NCI-H1436 treated with DMSO at 0.1 percent for 48 hours (cell line): ENCODE measurements at regions not wholly inside any gene's neighbourhood (a gene's known extent, or its start where the extent isn't known, plus 50 kb on each side); places are given as distances from the start of the nearest gene placed in this dataset.

Experiments
- DNase-seq: peaks from one replicate; lab custom pipeline; 2025; lab: John Stamatoyannopoulos, UW

DNA sequence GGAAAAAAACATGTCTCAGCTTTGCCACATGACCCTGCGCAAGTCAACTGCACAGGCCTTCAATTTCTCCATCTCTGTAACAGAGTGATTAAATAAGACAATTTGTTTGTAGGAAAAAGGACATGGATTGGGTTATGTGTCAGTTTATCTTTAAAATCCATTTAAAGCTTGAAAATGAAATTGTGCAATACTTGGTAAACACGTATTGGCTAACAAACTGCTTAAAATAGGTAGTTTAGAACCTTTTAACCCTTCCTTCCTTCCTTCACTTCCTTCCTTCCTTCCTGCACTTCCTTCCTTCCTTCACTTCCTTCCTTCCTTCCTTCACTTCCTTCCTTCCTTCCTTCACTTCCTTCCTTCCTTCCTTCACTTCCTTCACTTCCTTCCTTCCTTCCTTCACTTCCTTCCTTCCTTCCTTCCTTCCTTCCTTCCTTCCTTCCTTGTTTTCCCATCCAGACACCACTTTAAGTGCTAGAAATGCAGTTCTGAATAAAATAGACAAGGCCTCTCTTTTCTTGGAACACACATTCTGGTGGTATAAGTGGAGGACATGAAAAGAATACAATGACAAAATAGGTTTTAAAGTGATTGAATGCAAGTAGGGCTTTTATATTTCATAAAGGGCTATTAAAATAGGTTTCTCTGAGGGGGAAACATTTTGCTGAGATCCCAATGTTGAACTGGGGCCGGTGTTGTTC lies 130.2 kb upstream of the TP63 start:
- no peak for DNase-seq

DNA sequence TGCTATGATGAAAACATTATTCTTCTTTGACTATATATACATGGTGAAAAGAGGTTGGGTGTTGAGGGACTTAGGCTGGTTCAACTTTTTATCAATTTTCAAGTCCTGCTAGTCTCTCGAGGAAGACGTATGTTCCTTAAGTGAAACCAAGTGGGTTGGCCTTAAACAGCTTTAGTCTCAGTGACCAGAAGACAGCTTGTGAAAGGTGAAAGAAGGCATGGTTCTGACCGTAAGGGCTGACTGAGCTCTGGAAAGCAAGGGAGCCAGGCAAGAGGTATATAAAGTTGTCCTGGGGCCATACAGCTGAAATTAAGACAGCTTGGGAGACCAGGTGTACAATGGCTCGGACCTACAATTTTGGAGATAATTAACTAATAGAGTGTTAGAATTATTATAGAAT lies 128.9 kb upstream of the TP63 start:
- DNase-seq: no peak

DNA sequence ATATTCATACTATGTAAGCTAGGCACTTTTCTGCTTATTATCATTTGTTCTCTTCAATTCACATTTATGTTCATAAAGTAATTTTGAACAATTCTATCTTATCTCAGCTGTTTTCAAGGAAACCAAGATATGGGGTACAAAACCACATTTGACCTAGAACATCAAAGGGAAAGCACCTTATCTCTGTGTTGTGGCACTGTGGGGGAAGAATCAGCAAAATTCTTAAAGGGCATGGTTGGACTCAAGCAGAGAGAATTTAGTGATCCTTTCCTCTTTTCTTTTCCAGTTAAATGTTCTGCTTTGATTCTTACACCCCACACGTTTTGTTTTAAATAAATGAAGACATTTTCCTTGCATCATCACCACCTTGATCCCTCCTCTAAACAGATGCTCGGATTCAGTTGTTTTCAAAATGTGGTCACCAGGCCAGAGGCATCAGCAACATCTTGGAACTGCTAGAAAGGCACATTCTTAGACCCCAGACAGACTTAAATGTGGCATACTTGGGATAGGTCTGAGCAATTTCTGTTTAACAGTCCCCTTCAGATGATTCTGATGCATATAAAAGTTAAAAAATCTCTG lies 128.4 kb upstream of the TP63 start:
- DNase-seq: no peak

DNA sequence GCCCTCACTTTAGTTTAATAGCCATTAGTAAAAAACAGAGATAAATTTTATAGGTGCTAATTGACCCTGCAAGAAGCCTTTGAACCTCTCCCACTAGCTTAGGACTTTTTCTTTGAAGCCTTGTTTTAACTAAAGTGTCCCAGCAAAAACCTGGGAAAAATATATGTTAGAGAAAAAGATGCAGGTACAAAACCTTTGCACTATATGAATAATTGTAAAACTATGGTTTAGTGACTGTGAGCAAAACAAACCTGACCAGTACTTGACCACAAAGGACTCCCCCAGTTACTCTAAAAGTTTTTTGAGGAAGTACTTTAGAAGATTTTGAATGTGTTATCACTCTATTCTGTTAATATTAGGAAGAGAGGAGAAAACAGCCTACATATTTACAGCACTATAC lies 123.3 kb upstream of the TP63 start:
- no peak for DNase-seq

DNA sequence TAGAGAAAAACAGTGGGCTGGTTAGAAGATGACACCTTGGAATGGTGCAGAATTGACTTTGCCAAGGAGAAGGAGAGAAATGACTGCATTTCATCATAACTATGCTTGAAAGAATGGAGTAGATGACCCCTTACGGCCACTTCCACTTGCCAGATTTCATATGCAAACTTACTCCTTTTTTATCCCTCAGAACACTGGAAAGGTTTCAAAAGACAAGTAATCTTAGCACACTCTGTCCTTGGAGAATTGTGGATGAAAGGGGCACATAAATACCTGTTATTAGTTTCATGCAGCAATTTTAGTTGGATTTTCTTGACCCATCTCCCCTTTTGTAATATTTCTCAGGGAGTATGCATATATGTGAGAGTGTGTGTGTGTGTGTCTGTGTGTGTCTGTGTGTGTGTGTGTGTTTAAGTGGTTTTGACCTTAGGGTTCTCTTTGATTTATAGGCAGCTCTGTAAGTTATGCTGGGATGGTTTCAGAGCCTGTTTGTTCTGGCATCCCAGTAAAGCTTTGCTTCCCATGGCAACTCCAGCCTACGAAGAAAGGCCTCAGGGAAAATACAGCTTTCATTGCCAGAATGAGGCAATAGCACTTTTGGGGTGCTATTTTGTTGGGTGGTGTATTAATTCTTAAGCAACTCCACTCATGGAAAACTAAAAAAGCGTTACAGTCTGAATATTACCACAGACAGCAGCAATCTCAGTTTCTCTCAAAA lies 122.2 kb upstream of the TP63 start:
- no peak for DNase-seq

DNA sequence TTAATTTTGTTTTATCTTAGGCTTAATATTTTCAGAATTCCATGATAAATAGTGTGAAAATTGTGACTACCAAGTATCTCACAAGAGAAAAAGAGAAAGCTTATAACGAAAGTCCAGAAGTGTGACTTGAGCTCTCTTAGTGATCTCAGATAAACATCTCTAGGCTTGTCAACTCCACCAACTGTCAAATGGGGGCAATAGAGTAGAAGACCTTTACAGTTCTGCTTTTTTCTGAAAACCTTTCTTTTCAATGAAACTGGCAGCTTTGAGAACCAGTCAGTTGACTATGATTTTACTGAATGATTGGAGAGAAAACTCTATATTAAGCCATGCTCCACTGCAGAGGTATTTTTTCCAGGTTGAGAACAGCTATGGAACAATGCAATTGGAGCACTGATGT lies 119.2 kb upstream of the TP63 start:
- DNase-seq: no peak

DNA sequence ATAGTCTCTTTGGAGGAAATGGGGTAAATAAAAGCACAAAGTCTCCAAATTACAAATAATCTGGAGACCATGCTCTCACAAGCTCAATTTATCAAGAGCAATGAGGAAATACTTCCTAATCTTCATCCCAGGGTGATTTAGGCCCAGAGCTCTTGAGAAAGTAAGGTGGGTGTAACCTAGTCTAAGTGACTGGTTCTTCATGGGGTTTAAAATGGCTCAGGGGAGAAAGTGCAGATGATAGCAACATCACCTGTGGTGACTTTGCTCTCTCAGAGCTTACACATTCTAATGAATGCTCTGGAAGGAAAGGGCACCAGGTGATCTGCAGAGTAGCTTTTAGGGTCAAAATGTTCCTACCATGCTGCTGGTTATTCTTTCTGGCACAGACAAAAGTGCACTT lies 118.4 kb upstream of the TP63 start:
- no peak for DNase-seq

DNA sequence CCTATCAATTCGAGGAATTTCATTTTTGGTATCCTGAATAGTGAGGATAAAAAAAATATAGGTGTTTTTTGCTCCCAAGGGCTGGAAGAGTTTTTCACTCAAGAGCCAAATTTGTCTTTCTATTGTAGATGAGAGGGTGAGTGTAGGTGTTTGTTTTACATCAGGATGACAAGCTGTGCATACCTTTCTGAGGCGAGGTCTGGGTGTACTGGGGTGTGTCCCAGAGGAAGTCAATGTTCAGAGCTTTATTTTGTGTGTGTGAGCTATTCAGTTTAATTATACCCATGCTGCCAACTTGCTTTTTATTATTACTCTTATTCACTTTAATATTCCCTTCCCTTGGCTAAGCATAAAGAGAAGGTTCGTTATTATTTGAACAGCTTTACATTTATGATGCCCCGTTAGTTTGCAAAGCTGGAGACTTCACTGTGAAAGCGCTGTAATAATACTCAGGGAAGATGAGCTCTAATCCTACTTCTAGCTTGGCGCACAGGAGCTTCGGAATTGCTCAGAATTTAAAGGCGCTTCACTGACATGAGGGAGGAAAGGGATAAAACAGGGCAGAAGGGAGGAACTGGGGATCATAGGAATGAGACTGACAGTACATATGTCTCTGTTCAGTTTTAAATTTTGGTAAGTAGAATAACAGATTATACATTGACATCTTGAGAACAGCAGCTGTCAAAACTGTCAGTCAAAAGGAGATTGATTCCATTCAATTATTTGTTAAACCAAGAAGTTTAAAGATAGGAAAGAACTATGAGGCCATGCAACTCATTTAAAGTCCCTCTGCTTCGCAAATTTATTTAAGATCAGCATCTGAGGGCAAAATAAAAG lies 117.7 kb upstream of the TP63 start:
- no peak for DNase-seq

DNA sequence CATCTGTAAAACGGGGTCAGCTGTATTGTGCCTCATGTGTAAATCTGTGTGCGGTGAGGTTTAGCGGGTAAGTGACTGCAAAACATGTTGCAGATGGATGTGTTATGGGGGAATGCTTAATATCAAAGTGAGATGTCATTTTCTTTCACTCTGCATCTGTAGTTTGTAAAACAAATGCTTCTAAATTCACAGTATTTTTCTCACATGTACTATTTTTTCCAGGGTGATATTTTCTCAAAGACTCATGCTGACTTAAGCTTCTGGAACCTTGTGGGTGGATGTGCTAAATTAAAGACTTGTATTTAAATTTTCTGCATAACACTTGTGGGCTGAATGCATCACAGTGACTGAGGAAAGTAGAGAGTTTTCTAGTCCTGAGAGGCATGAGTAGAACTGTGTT lies 115.2 kb upstream of the TP63 start:
- no peak for DNase-seq

DNA sequence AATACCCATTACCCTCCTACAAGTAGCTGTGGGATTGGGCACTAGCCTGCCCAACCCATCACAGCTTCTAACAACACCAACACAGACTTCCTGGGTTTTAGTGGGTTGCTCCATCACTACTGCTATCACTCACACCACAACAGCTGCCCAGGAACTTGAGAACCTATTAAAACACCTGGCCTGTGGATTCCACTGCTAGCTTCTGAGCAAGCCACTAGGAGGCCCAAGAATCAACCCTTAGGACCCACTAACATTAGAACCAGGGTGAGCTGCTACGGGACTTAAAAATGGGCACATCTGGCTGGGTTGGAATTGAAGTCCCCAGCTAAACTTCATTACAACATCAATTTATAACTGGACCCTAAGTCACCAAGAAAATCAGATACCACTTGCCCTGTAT lies 113.2 kb upstream of the TP63 start:
- no peak for DNase-seq

DNA sequence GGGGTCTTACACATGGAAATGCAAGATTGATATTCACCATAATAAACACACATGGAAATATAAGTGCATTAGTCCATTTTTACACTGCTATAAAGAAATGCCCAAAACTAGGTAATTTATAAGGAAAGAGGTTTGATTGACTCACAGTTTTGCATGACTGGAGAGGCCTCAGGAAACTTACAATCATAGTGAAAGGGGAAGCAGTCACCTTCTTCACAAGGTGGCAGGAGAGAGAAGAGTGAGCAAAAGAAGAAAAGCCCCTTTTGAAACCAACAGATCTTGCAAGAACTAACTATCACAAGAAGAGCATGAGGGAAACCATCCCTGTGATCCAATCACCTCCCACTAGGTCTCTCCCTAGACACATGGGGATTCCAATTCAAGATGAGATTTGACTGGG lies 111.7 kb upstream of the TP63 start:
- no peak for DNase-seq

DNA sequence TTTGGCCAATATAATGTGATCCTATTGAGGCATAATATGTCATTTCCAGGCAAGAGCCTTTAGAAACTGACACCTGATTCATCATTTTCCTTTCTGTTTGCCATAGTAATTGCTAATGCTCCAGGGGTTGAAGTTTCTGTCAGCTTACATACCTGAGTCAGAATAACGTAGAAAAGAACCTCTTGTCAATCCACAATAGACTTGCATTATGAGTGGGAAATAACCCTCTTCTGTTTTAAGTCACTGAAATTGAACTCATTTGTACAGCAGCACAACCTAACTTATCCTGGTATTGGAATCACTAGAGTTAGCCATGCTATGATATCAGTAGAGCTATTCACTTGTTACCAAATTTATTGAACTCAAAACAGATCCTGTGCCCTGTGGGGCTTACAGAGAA lies 101.7 kb upstream of the TP63 start:
- DNase-seq: no peak

DNA sequence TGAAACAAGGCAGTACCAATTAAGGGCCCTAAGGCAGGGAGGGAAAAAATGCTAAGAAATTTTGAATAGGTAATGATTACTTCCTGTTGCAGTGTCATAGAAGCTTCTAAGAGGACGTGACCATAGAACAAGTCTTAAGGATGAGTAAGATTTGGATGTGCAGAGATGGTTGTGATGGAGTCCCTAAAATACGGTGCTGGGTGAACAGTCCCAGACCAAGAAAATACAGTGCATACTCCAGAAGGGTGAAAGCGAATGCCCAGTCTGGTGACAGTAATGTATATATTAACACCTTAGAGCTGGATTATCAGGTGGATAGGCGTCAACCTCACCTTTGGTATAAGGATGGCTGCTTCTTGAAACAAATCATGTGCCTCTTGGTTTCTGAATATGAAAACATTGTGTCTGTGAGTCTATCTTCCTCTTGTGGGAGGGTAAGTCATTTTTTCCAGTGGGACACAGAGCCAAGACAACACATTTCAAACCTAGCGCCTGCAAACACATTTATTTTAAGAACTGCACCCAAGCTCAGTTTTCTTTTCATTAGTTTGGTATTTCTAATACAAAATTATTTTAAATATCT lies 101.2 kb upstream of the TP63 start:
- no peak for DNase-seq

DNA sequence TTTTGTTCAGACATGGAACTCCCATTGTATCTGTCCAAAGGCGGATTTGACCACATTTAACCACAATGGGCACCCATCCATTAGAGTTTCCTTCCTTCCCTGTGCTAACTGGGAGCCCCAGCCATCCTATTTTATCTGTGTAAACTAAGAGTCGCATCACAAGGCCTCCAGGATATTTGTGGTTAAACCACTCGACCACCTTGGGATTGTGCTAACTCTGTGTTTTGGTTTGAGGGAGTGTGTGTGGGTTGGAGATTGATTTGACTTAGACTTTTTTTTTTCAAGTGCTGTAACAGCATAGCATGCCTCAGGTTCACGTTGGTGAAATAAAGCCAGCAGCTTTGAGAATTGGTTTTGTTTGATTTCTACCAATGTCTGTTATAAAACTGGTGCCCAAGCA lies 100.4 kb upstream of the TP63 start:
- no peak for DNase-seq

DNA sequence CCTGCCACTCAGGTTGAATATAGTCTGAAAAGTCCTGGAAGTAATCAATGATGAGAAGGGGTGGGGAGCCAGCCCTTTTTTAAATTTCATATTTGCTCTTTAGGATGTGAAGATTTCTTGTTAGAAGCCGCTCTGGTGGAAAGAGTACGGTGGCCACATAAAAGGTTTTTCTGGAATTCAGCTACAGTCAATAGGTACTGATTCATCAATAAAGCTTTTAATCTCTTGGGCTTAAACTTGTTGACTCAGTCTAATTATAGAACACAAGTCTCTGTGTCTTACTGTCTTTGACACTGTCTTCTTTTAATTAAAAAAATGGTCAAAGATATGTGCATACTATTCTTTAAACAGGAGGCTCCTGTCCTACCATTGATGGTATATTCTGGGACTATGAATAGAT lies 99.9 kb upstream of the TP63 start:
- no peak for DNase-seq

DNA sequence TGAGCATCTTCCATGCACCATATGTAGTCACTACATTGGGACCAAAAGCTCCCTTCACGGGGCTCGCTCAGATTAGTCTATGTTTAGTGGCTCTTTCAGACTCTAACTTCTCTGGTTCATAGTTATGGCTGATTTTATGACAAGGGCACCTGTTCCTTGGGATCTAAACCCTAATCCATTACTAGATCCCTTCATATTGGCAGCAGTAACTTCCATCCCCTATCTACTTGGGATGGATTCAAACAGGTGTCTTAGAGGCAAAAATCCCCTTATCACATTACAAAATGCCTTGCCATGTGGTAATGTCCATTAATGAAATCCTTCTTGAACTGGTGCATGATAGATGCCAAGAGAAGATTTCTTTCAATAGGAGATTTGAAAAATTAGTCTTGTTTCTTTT lies 96.7 kb upstream of the TP63 start:
- DNase-seq: no peak

DNA sequence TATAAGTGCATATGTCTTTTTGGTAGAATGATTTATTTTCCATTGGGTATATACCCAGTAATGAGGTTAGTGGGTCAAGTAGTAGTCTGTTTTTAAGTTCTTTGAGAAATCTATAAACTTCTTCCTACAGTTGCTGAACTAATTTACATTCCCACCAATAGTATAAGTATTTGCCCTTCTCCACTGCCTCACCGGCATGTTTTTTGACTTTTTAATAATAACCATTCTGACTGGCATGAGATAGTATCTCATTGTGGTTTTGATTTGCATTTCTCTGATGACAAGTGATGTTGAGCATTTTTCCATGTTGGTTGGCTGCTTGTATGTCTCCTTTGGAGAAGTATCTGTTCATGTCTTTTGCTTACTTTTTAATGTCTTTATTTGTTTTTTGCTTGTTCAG lies 94.1 kb upstream of the TP63 start:
- no peak for DNase-seq

DNA sequence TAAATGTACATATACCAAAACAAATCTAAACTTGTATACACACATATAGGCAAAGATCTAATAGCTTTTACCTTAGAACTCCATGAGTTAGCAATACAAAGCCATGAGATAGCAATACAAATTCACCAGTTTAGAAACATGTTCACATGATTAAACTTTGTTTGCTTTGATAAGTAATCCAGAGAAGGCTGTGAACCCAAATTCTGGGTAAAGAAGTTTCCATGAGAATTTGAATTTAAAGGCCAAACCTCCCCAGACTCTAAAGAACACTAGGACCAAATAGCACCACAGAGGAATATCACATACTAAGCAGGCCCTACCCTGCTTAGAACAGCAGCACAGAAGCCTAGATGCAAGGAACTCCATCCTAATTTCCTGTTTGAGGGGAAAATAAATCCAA lies 83.7 kb upstream of the TP63 start:
- no peak for DNase-seq

DNA sequence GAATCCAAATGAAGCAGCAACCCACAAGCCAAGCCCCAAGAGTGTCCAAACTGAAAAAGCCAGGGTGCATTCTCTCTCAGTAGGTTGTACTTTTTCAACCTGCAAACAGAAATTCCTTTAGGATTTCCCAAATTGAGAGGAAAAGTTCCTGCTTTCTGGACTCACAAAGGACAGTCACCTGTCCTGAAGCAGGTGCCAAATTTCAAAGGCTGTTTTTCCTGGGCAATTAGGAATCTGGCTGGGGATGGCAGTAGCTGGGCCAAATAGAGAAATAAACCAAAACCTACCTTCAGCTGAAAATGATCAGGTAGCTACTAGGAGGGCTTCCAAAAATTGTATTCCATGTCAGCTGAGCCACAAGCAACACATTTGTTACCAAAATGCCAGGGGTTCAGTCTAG lies 83.1 kb upstream of the TP63 start:
- no peak for DNase-seq

DNA sequence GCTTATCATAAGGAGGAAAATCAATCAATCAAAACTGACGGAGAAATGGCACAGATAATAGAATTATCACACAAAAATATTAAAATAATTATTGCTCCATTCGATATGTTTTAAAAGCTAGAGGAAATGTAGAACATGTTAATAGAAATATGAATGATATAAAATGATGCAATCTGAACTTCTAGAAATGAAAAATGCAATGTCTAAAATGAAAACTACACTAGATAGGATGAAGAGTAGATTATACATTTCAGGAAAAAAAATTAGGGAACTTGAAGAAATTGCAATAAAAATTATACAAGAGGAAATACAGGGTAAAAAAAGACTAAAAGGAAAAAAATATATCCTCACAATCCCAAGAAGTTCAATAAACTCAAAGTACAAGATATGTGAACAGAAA lies 80.2 kb upstream of the TP63 start:
- no peak for DNase-seq

DNA sequence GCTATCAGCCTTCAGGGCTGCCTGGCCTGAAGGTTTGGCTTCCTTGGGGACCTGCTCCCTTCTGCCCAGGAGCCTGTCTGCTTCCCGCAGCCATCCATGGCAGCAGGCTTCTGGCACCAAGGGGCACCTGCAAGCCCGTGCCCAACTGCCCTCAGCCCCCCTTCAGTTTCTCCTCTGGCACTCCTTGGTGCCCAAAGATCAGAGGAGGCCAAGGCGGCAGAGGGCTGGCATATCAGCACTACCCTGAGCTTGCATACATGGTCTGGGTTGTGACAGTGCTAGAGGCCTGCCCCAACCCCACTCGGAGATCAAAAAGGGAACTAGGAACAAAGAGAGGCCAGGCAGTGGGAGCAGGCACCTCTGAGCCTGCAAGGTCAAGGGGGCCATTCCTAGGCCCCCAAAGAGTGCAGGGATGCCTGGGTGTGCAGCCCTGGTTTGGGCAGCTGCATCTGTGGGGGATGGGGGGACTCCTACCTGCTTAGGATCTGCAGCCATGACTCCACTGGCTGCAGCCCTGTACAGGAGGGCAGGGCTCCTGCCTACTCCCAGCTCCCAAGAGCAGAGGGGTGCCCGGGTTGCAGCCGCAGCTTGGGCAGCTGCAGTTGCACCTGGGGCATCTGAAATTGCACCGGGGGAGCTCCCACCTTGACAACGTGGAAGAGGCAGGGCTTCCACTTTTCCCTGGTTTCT lies 76.2 kb upstream of the TP63 start:
- DNase-seq: no peak

DNA sequence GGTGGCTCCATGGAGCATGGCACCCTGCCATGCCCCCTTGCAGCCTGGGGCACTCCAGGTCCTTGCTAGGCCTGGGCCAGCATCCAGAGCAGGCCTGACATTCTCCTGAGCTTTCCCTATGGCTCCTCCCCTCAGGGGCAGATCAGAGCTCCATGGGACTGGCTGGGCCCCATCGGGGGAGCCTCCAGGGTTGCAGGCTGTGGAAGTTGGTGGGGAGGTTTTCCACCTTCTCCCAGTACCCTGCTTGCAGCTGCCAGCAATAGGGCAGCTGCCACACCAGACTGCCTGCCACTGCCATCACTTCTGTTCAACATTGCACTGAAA lies 75.7 kb upstream of the TP63 start:
- DNase-seq: no peak
